H9 (cell line): ENCODE measurements at regions not wholly inside any gene's neighbourhood (a gene's known extent, or its start where the extent isn't known, plus 50 kb on each side); places are given as distances from the start of the nearest gene placed in this dataset.
A peak's percentile ranks its signal among the peaks of the same experiment; 100 is the strongest.

Experiments used
- DNase-seq: peaks from one replicate; pipeline ENCODE4 v3.0.0-alpha.2; 2017
- H2AFZ ChIP-seq: one replicate; pipeline ENCODE4 v1.6.1; 2013; ENCODE audit warnings: mild to moderate bottlenecking, low read length, control low read depth, moderate library complexity
- H2AK5ac ChIP-seq: 2 replicates; pipeline ENCODE4 v1.6.1; 2013; ENCODE audit warnings: low read length, control low read depth, mixed read lengths; ENCODE audit not compliant: insufficient read length
- H2BK120ac ChIP-seq: one replicate; pipeline ENCODE4 v1.6.1; 2013; ENCODE audit warnings: low read depth, mild to moderate bottlenecking, low read length, control low read depth, inconsistent platforms; ENCODE audit not compliant: poor library complexity, severe bottlenecking
- H2BK12ac ChIP-seq: 2 replicates; pipeline ENCODE4 v1.6.1; 2013; ENCODE audit warnings: low read length, control low read depth, mixed read lengths, low read depth; ENCODE audit not compliant: insufficient read length
- H2BK15ac ChIP-seq: 2 replicates; pipeline ENCODE4 v1.6.1; 2013; ENCODE audit warnings: low read depth, low read length, control low read depth
- H2BK20ac ChIP-seq: one replicate; pipeline ENCODE4 v1.6.1; 2013; ENCODE audit warnings: low read depth, mild to moderate bottlenecking, low read length, control low read depth, inconsistent platforms; ENCODE audit not compliant: poor library complexity, severe bottlenecking
- H2BK5ac ChIP-seq: 2 replicates; pipeline ENCODE4 v1.6.1; 2013; ENCODE audit warnings: low read length, control low read depth, mixed read lengths; ENCODE audit not compliant: insufficient read length
- H3K14ac ChIP-seq: 2 replicates; pipeline ENCODE4 v1.6.1; 2013; ENCODE audit warnings: low read length, control low read depth; ENCODE audit not compliant: insufficient read depth
- H3K18ac ChIP-seq: 2 replicates; pipeline ENCODE4 v1.6.1; 2013; ENCODE audit warnings: low read depth, mild to moderate bottlenecking, mixed read lengths, low read length, control low read depth; ENCODE audit not compliant: insufficient read length
- H3K23ac ChIP-seq: 2 replicates; pipeline ENCODE4 v1.6.1; 2013; ENCODE audit warnings: low read length, control low read depth, mixed read lengths, low read depth; ENCODE audit not compliant: insufficient read length
- H3K23me2 ChIP-seq: 2 replicates; pipeline ENCODE4 v1.6.1; 2013; ENCODE audit warnings: low read depth, mild to moderate bottlenecking, mixed read lengths, low read length, control low read depth; ENCODE audit not compliant: insufficient read length, poor library complexity, severe bottlenecking
- H3K27ac ChIP-seq: 2 replicates; pipeline ENCODE4 v1.5.1; 2013; ENCODE audit warnings: low read length, control low read depth, mixed read lengths, low read depth; ENCODE audit not compliant: insufficient read length
- H3K27me3 ChIP-seq: 2 replicates; pipeline ENCODE4 v1.6.1; 2013; ENCODE audit warnings: low read length, control low read depth, inconsistent platforms; ENCODE audit not compliant: insufficient read depth
- H3K4ac ChIP-seq: 2 replicates; pipeline ENCODE4 v1.6.1; 2013; ENCODE audit warnings: low read depth, mild to moderate bottlenecking, control low read depth, inconsistent platforms, low read length, moderate library complexity
- H3K4me1 ChIP-seq: 2 replicates; pipeline ENCODE4 v1.6.1; 2013; ENCODE audit warnings: low read length, control low read depth, inconsistent platforms; ENCODE audit not compliant: insufficient read depth
- H3K4me2 ChIP-seq: 2 replicates; pipeline ENCODE4 v1.6.1; 2013; ENCODE audit warnings: low read length, control low read depth, mixed read lengths; ENCODE audit not compliant: insufficient read length, insufficient read depth
- H3K56ac ChIP-seq: 2 replicates; pipeline ENCODE4 v1.6.1; 2013; ENCODE audit warnings: low read depth, mild to moderate bottlenecking, mixed read lengths, low read length, control low read depth; ENCODE audit not compliant: insufficient read length
- H3K79me1 ChIP-seq: 2 replicates; pipeline ENCODE4 v1.6.1; 2013; ENCODE audit warnings: low read depth, mild to moderate bottlenecking, moderate library complexity, low read length, control low read depth, inconsistent platforms; ENCODE audit not compliant: insufficient read depth, poor library complexity, severe bottlenecking
- H3K79me2 ChIP-seq: 2 replicates; pipeline ENCODE4 v1.6.1; 2013; ENCODE audit warnings: low read length, control low read depth, inconsistent platforms; ENCODE audit not compliant: insufficient read depth
- H3K9ac ChIP-seq: 2 replicates; pipeline ENCODE4 v1.6.1; 2013; ENCODE audit warnings: low read length, control low read depth, mixed read lengths; ENCODE audit not compliant: insufficient read length; ENCODE audit errors: extremely low read depth
- H3K9me3 ChIP-seq: one replicate; pipeline ENCODE4 v1.6.1; 2013; ENCODE audit warnings: low read depth, low read length, inconsistent platforms; ENCODE audit not compliant: control insufficient read depth
- H3T11ph ChIP-seq: one replicate; pipeline ENCODE4 v1.6.1; 2013; ENCODE audit warnings: mild to moderate bottlenecking, low read length, control low read depth, inconsistent platforms
- H4K20me1 ChIP-seq: one replicate; pipeline ENCODE4 v1.6.1; 2013; ENCODE audit not compliant: control insufficient read depth, insufficient read length, insufficient read depth
- H4K5ac ChIP-seq: 2 replicates; pipeline ENCODE4 v1.6.1; 2013; ENCODE audit warnings: low read depth, mild to moderate bottlenecking, mixed read lengths, low read length, control low read depth; ENCODE audit not compliant: insufficient read length
- H4K8ac ChIP-seq: replicated peaks from 2 replicates; pipeline ENCODE4 v1.6.1; 2013; ENCODE audit warnings: low read length, control low read depth, mixed read lengths, low read depth; ENCODE audit not compliant: insufficient read length
- H4K91ac ChIP-seq: 2 replicates; pipeline ENCODE4 v1.6.1; 2013; ENCODE audit warnings: low read depth, mild to moderate bottlenecking, moderate library complexity, mixed read lengths, low read length, control low read depth; ENCODE audit not compliant: insufficient read length
- H3K27ac Mint-ChIP-seq, 3 experiments: 2 replicates in 2 of 3; 3 replicates in 1 of 3; pipeline ENCODE4 v1.8.0; 2020 to 2021; ENCODE audit warnings: mixed read lengths in 3 of 3, mild to moderate bottlenecking in 1 of 3, moderate library complexity in 1 of 3
- H3K27me3 Mint-ChIP-seq: 2 replicates; pipeline ENCODE4 v1.8.0; 2021; ENCODE audit warnings: low read depth, mild to moderate bottlenecking, moderate library complexity, mixed read lengths
- H3K36me3 Mint-ChIP-seq, 3 experiments: 2 replicates in 2 of 3; 3 replicates in 1 of 3; pipeline ENCODE4 v1.8.0; 2020 to 2021; ENCODE audit warnings: low read depth in 3 of 3, mixed read lengths in 3 of 3; ENCODE audit not compliant: insufficient read depth in 1 of 3
- H3K4me1 Mint-ChIP-seq, 2 experiments: 2 replicates each; pipeline ENCODE4 v1.8.0; 2020; ENCODE audit warnings: mixed read lengths in 2 of 2
- H3K4me3 Mint-ChIP-seq, 2 experiments: 2 replicates in 1 of 2; 3 replicates in 1 of 2; pipeline ENCODE4 v1.8.0; 2020 to 2021; ENCODE audit warnings: mild to moderate bottlenecking in 2 of 2, mixed read lengths in 2 of 2, moderate library complexity in 1 of 2
- H3K9me3 Mint-ChIP-seq, 2 experiments: 2 replicates in 1 of 2; 3 replicates in 1 of 2; pipeline ENCODE4 v1.8.0; 2020; ENCODE audit warnings: mild to moderate bottlenecking in 2 of 2, mixed read lengths in 2 of 2, moderate library complexity in 1 of 2
- CTCF ChIP-seq: fragments of 200-600 bp; sonication (generic); conservative IDR thresholded peaks from 3 replicates; pipeline ENCODE4 v1.8.0; 2021; ENCODE audit warnings: antibody characterized with exemption, mild to moderate bottlenecking
- WGBS: extraction: QIAGEN DNeasy Blood & Tissue Kit; methylation state at CpG from one replicate; pipeline ENCODE4 v1.1.7; 2013; ENCODE audit warnings: missing lambda C conversion rate, low lambda C conversion rate, mixed read lengths; ENCODE audit not compliant: insufficient read length; ENCODE audit errors: extremely low coverage; 5-methylcytosine and 5-hydroxymethylcytosine counted together

GRCh38 chr1:212514782-212515181, 82.1 kb downstream of the NENF start:
- H3K18ac ChIP-seq: no peak overlapping the region
- no peak overlapping the region for H3K9ac ChIP-seq
- no peaks in the 10 kb centered on the region; the same call in 1 of the 2 replicates for H3K27me3 ChIP-seq
- H3K23ac ChIP-seq: no peak overlapping the region
- no peak overlapping the region for H4K8ac ChIP-seq
- H3K9me3 ChIP-seq: no peaks in the 10 kb centered on the region
- Mint-ChIP-seq H3K4me3 (no peak overlapping the region), H3K27ac (no peak overlapping the region), H3K9me3 (no peaks in the 10 kb centered on the region; a peak in 1 of 5 replicates), H3K36me3 (no peaks in the 10 kb centered on the region), H3K27me3 (peaks cover 22% of the 10 kb centered on the region), H3K4me1 (peaks cover 16 to 24% of the 10 kb centered on the region in 2 experiments)
- no peak overlapping the region for H2AK5ac ChIP-seq
- no peak overlapping the region for H2BK12ac ChIP-seq
- no peaks in the 10 kb centered on the region for H3K79me2 ChIP-seq
- H3K4ac ChIP-seq: no peak overlapping the region
- no peak overlapping the region for H3T11ph ChIP-seq
- no peaks in the 10 kb centered on the region for H3K23me2 ChIP-seq
- no peak overlapping the region for H2BK5ac ChIP-seq
- H4K91ac ChIP-seq: no peak overlapping the region
- H4K20me1 ChIP-seq: no peaks in the 10 kb centered on the region
- H3K14ac ChIP-seq: no peak overlapping the region
- H3K4me2 ChIP-seq: no peak overlapping the region
- no peak overlapping the region for H4K5ac ChIP-seq
- H3K4me1 ChIP-seq: 0 out of 2 replicates have a peak, but pooled peaks cover 3% of the 10 kb centered on the region
- no peak overlapping the region for H3K27ac ChIP-seq
- no peak for TF ChIP-seq CTCF
- no peaks in the 10 kb centered on the region for H3K79me1 ChIP-seq
- no CpG with 5 or more reads among the region's 36 CpGs for WGBS
- DNase-seq: peak; percentile 53
- H3K56ac ChIP-seq: no peak overlapping the region
- H2BK20ac ChIP-seq: no peak overlapping the region
- no peak overlapping the region for H2BK120ac ChIP-seq
- no peak overlapping the region for H2AFZ ChIP-seq
- H2BK15ac ChIP-seq: no peak overlapping the region
